OCI-LY3 (cell line): ENCODE measurements at regions not wholly inside any gene's neighbourhood (a gene's known extent, or its start where the extent isn't known, plus 50 kb on each side); places are given as distances from the start of the nearest gene placed in this dataset.

Experiments
- H2AFZ ChIP-seq: fragments of 200-600, 300-600 bp; shearing (Covaris generic); 2 replicates; pipeline ENCODE4 v1.6.0; 2014; ENCODE audit warnings: antibody characterized with exemption, low read depth, low read length
- H3K27ac ChIP-seq: fragments of 200-600, 300-600 bp; sonication (generic); 2 replicates; pipeline ENCODE4 v1.5.1; 2014; ENCODE audit warnings: mild to moderate bottlenecking, low read length, moderate library complexity, mixed read lengths
- H3K27me3 ChIP-seq: fragments of 200-600, 300-600 bp; sonication (generic); 2 replicates; pipeline ENCODE4 v1.6.1; 2014; ENCODE audit warnings: low read depth, low read length, mixed read lengths
- H3K36me3 ChIP-seq: fragments of 200-600, 300-600 bp; sonication (generic); replicated peaks from 2 replicates; pipeline ENCODE3; 2014; ENCODE audit warnings: low read depth, low read length, mixed read lengths
- H3K4me1 ChIP-seq: fragments of 300-600, 200-600 bp; sonication (generic); 2 replicates; pipeline ENCODE4 v1.6.1; 2014; ENCODE audit warnings: low read length, mixed read lengths
- H3K4me2 ChIP-seq: fragments of 200-600, 300-600 bp; sonication (generic); 2 replicates; pipeline ENCODE4 v1.6.1; 2014; ENCODE audit warnings: low read length, mixed read lengths
- H3K4me3 ChIP-seq: fragments of 300-600, 200-600 bp; sonication (generic); 2 replicates; pipeline ENCODE4 v1.5.1; 2014; ENCODE audit warnings: antibody characterized with exemption, mild to moderate bottlenecking, low read length, moderate library complexity
- H3K79me2 ChIP-seq: fragments of 300-600, 200-600 bp; shearing (Covaris generic); 2 replicates; pipeline ENCODE4 v1.6.1; 2014; ENCODE audit warnings: mild to moderate bottlenecking, low read length, mixed read lengths
- H3K9ac ChIP-seq: fragments of 300-600, 200-600 bp; shearing (Covaris generic); 2 replicates; pipeline ENCODE4 v1.6.0; 2014; ENCODE audit warnings: mild to moderate bottlenecking, low read length, moderate library complexity
- H3K9me3 ChIP-seq: fragments of 200-600, 300-600 bp; shearing (Covaris generic); 2 replicates; pipeline ENCODE4 v1.6.1; 2014; ENCODE audit warnings: low read length, mixed read lengths; ENCODE audit not compliant: insufficient read depth
- H4K20me1 ChIP-seq: fragments of 200-600, 300-600 bp; sonication (generic); 2 replicates; pipeline ENCODE4 v1.6.1; 2016; ENCODE audit warnings: low read length, mixed read lengths; ENCODE audit not compliant: insufficient read depth
- CTCF ChIP-seq: fragments of 200-600, 300-600 bp; sonication (generic); IDR thresholded peaks from 2 replicates; pipeline ENCODE4 v1.5.1; 2014; ENCODE audit warnings: antibody characterized with exemption, low read length, low read depth
- EZH2phosphoT487 ChIP-seq: fragments of 200-600 bp; shearing (Covaris generic); IDR thresholded peaks from 2 replicates; pipeline ENCODE4 v1.6.1; 2018; ENCODE audit warnings: antibody characterized with exemption, mixed run types, low read depth

DNA sequence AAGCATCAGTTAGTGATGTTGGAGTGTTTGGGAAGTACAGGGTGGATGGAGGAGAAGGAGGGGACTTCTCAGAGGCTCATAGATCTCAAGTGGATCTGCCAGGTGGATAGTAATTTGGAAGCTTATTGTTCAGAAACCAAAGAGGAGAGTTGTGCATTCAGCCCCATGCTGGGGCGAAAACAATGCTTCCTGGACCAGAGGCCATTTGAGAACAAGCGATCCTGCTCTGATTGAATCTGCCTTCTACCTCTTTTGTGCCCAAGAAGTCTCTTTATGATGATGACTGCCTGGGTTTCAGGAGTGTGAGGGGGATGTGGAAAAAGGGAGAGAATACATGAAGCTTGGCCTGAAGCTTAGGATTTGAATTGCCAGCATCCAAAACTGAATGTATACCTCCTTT, 110.8 kb upstream of the SRRM4 start:
- no peak overlapping the region for H3K4me2 ChIP-seq
- no peak overlapping the region for H2AFZ ChIP-seq
- no peaks in the 10 kb centered on the region for H3K36me3 ChIP-seq
- H3K4me1 ChIP-seq: no peaks in the 10 kb centered on the region
- no peak overlapping the region for H3K4me3 ChIP-seq
- H3K9ac ChIP-seq: no peak overlapping the region
- no peaks in the 10 kb centered on the region for H3K79me2 ChIP-seq
- H3K27me3 ChIP-seq: no peaks in the 10 kb centered on the region
- no peaks in the 10 kb centered on the region for H3K9me3 ChIP-seq
- no peak for TF ChIP-seq CTCF
- TF ChIP-seq EZH2phosphoT487: no peak
- H3K27ac ChIP-seq: no peak overlapping the region
- H4K20me1 ChIP-seq: no peaks in the 10 kb centered on the region

DNA sequence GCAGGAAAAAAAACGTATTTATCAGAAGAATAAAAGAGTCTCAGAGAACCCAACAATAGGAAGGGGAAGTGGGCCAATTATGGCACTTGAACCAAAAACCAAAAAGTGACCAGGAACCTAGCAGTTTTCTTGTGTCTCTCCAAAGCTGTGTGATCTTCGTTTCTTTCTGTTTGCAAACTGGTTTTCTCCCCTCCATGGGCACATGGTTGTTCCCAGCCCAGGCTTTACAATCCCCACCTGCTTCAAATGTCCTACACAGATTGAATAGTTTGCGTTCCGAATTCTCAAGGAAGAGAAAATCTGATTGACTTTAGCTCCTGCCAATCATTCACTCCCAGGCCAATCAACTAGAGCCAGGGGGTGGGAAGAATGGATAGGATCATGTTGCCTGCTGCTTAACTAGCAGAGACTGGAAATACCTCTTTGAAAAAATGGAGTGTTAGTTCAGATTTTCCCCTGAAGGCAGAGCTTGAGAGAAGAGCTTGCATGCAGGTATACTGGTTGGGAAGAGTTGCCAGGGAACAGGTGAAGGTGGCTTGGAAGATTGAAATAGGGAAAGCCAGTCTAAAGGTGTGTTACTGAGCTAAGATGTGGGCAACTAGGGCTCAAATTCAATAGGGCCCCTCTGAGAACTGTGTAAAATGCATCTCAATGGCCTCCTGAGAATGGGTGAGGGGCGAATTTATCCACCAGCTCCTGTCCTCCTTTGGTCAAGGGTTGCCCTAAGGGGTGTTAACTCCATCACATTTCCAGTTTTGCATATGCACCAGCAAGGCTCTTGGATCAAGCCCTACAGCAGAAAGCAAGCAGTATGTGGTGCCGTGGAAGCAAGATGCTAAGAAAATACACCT, 106.4 kb upstream of the SRRM4 start:
- Histone ChIP-seq H3K36me3 (no peaks in the 10 kb centered on the region), H3K9ac (no peak overlapping the region)
- TF ChIP-seq CTCF (no peak), EZH2phosphoT487 (no peak)

DNA sequence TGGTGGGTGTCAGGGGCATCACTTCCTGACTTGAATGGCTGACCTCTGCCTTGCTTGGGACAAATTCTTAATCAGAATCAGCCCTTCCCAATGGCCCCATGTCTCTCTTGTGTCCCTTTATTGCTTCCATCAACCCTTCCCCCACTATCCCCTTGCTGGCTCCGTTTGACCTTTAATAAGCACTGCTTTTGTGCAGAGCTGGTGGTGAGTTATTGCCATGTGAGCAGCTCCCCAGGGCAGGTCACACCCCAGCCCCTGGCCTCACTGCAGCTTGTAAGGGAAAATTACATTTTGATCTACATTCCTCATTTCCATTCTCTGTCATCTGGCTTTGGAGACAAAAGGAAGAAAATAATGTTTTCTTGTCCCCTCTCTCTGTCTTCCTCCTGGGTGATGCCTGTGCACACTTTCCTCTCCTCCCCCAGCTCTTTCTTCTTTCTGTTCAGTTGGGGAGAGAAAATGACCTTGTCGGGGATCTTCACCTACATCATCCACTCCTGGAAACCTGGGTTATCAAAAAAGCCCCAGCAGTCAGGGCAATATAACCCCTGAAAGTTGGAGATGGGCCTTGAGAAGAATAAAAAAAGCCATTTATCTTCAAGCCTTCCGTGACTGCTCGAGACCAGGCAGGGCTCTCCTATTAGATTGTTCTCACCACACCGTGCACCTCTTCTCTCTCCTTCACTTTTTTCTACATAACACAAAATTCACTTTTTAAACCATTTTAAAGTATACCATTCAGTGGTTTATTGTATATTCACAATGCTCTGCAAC, 100.4 kb upstream of the SRRM4 start:
- H4K20me1 ChIP-seq: no peaks in the 10 kb centered on the region

More for the DNA sequence above, 106.4 kb upstream of the SRRM4 start:
- H3K79me2 ChIP-seq: no peaks in the 10 kb centered on the region
- H4K20me1 ChIP-seq: no peaks in the 10 kb centered on the region
- H3K27me3 ChIP-seq: no peaks in the 10 kb centered on the region
- no peak overlapping the region for H2AFZ ChIP-seq
- H3K4me1 ChIP-seq: no peaks in the 10 kb centered on the region
- no peak overlapping the region for H3K27ac ChIP-seq
- H3K4me2 ChIP-seq: no peak overlapping the region
- H3K9me3 ChIP-seq: no peaks in the 10 kb centered on the region
- no peak overlapping the region for H3K4me3 ChIP-seq

More for the DNA sequence above, 100.4 kb upstream of the SRRM4 start:
- H3K9ac ChIP-seq: no peak overlapping the region
- H3K9me3 ChIP-seq: no peaks in the 10 kb centered on the region
- no peak overlapping the region for H3K4me3 ChIP-seq
- TF ChIP-seq EZH2phosphoT487 (no peak), CTCF (no peak)
- H3K27me3 ChIP-seq: no peaks in the 10 kb centered on the region
- no peak overlapping the region for H2AFZ ChIP-seq
- H3K4me1 ChIP-seq: no peaks in the 10 kb centered on the region
- no peak overlapping the region for H3K27ac ChIP-seq
- no peaks in the 10 kb centered on the region for H3K79me2 ChIP-seq
- no peak overlapping the region for H3K4me2 ChIP-seq
- H3K36me3 ChIP-seq: no peaks in the 10 kb centered on the region
